NT2/D1 (cell line): ENCODE measurements at regions not wholly inside any gene's neighbourhood (a gene's known extent, or its start where the extent isn't known, plus 50 kb on each side); places are given as distances from the start of the nearest gene placed in this dataset.
A peak's percentile ranks its signal among the peaks of the same experiment; 100 is the strongest.
"Not testable (repeated sequence)": the region's sequence is repeated elsewhere in the genome, so short reads cannot be mapped to it uniquely, and the experiment has no call there.

Source experiments
- DNase-seq: peaks from one replicate; pipeline ENCODE4 v3.0.0-alpha.2; 2011; ENCODE audit warnings: low read depth, low spot score
- H3K27me3 ChIP-seq: 2 replicates; pipeline ENCODE4 v1.6.0; 2011; ENCODE audit warnings: mild to moderate bottlenecking; ENCODE audit not compliant: insufficient read length, insufficient read depth
- H3K36me3 ChIP-seq: 2 replicates; pipeline ENCODE4 v1.6.1; 2011; ENCODE audit warnings: mild to moderate bottlenecking, low read length, mixed read lengths; ENCODE audit not compliant: insufficient read depth, insufficient read length
- H3K4me1 ChIP-seq: 2 replicates; pipeline ENCODE4 v1.5.1; 2011; ENCODE audit not compliant: insufficient read depth, insufficient read length
- H3K4me3 ChIP-seq: 2 replicates; pipeline ENCODE4 v1.5.1; 2011; ENCODE audit warnings: low read depth; ENCODE audit not compliant: insufficient read length
- H3K9ac ChIP-seq: 2 replicates; pipeline ENCODE4 v1.6.0; 2011; ENCODE audit warnings: low read depth; ENCODE audit not compliant: insufficient read length
- H3K9me3 ChIP-seq: 2 replicates; pipeline ENCODE4 v1.5.1; 2011; ENCODE audit warnings: mild to moderate bottlenecking, low read length; ENCODE audit not compliant: insufficient read depth
- SUZ12 ChIP-seq: IDR thresholded peaks from 2 replicates; pipeline ENCODE4 v1.6.1; 2011; ENCODE audit not compliant: insufficient read length, insufficient read depth; ENCODE audit errors: extremely low read depth
- ZNF274 ChIP-seq: IDR thresholded peaks from 2 replicates; pipeline ENCODE4 v1.6.1; 2011; ENCODE audit warnings: mild to moderate bottlenecking, low read depth, low read length

DNA sequence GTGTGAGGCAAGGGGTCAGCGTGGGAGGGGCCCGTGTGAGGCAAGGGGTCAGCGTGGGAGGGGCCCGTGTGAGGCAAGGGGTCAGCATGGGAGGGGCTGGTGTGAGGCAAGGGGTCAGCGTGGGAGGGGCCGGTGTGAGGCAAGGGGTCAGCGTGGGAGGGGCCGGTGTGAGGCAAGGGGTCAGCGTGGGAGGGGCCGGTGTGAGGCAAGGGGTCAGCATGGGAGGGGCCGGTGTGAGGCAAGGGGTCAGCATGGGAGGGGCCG is 119.2 kb downstream of the SEPTIN14 start:
- not testable (repeated sequence) for H3K4me3 ChIP-seq

DNA sequence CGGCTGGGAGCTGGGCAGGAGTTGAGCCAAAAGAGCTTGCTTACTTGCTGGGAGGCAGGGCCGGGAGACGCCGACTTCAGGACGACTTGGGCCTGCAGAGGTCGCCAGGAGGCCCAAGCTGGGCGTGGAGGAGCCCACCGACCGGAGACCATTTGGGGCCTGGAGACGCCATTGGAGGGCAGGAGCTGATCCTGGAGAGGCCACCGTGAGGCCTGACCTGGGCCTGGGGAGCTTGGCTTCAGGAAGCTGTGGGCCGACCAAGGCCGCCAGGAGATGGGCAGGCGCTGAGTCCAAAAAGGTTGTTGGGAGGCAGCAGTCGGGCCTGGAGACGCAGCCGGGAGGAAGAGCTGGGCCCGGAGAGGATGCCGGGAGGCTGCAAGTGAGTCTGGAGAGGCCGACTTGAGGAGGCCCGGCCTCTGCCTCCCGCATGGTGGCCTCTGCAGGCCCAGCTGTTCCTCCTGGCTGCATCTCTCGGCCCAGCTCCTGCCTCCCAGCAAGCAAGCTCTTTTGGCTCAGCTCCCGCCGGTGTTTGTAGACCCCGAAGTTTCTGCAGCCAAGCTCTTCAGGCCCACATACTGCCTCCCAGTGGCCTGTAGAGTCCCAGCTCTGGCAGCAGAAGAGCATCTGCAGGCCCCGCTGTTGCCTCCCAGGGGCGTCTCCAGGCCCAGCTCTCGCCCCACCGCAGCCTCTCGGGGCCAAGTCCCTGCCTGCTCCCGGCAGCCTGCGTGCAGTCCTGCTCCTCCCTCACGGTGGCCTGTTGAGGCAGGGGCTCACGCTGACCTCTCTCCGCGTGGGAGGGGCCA is 119.7 kb downstream of the SEPTIN14 start:
- not testable (repeated sequence) for DNase-seq, H3K4me1 ChIP-seq, H3K9ac ChIP-seq, H3K27me3 ChIP-seq, H3K9me3 ChIP-seq, H3K4me3 ChIP-seq, H3K36me3 ChIP-seq

More for the DNA sequence above, 119.2 kb downstream of the SEPTIN14 start:
- not testable (repeated sequence) for H3K36me3 ChIP-seq, H3K9me3 ChIP-seq, H3K4me1 ChIP-seq, H3K9ac ChIP-seq, H3K27me3 ChIP-seq, DNase-seq

DNA sequence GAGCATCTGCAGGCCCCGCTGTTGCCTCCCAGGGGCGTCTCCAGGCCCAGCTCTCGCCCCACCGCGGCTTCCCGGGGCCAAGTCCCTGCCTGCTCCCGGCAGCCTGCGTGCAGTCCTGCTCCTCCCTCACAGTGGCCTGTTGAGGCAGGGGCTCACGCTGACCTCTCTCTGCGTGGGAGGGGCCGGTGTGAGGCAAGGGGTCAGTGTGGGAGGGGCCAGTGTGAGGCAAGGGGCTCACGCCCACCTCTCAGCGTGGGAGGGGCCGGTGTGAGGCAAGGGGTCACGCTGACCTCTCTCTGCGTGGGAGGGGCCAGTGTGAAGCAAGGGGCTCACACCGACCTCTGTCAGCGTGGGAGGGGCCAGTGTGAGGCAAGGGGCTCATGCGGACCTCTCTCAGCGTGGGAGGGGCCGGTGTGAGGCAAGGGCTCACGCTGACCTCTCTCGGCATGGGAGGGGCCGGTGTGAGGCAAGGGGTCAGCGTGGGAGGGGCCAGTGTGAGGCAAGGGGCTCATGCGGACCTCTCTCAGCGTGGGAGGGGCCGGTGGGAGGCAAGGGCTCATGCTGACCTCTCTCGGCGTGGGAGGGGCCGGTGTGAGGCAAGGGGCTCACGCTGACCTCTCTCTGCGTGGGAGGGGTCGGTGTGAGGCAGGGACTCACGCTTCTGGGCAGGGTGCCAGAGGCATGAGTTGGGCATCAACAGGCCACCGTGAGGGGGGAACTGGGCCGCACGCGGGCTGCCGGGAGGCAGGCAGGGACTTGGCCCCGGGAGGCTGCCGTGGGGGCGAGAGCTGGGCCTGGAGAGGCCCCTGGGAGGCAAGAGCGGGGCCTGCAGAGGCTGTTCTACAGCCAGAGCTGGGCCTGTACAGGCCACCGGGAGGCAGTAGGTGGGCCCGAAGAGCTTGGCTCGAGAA is 120.6 kb downstream of the SEPTIN14 start:
- not testable (repeated sequence) for H3K27me3 ChIP-seq, H3K4me1 ChIP-seq, H3K4me3 ChIP-seq, H3K9ac ChIP-seq, DNase-seq, H3K9me3 ChIP-seq, H3K36me3 ChIP-seq

DNA sequence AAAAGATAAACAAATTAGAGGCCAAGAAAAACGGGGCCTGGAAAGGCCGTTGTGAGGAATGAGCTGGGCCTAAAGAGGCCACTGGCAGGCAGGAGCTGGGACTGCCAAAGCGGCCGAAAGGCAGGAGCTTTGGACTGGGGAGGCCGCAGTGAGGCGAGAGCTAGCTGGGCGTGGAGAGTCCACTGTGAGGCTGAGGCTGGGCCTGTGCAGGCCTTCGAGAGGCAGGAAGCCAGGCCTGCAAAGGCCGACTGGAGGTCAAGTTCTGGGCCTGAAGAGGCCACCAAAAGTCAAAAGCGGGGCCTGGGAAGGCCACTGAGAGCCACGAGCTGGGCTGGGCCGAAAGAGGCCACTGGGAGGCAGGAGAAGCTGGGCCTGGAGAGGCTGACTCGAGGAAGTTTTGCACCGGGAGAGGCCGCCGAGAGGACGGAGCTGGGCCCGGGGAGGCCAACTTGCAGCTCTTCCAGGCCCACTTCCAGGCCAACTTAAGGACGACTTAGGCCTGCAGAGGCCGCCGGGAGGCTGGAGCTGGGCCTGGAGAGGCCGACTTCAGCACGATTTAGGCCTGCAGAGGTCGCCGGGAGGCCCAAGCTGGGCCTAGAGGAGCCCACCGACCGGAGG is 121.8 kb downstream of the SEPTIN14 start:
- not testable (repeated sequence) for H3K36me3 ChIP-seq, H3K27me3 ChIP-seq, H3K4me3 ChIP-seq, H3K4me1 ChIP-seq, H3K9me3 ChIP-seq, DNase-seq, H3K9ac ChIP-seq

DNA sequence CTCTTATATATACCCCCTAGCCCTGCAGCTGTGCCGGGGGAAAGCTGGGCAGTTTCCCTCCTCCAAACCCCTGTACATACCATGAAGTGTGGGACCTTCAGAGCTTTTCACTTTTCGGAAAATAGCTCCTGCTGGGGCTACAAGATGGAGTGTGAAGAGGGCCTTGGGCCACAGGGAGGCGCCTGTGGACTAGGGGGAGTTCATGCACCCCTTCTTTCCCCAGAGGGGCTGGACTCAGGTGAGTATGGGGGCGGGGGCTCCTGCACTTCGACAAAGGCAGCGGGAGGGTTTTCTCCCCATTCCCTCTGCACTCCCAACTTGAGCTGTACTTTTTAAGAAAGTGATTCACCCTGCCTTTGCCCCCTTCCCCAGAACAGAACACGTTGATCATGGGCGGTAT is 122.5 kb downstream of the SEPTIN14 start:
- DNase-seq, H3K4me3 ChIP-seq, H3K4me1 ChIP-seq, H3K27me3 ChIP-seq, H3K9ac ChIP-seq, H3K9me3 ChIP-seq, H3K36me3 ChIP-seq: not testable (repeated sequence)

DNA sequence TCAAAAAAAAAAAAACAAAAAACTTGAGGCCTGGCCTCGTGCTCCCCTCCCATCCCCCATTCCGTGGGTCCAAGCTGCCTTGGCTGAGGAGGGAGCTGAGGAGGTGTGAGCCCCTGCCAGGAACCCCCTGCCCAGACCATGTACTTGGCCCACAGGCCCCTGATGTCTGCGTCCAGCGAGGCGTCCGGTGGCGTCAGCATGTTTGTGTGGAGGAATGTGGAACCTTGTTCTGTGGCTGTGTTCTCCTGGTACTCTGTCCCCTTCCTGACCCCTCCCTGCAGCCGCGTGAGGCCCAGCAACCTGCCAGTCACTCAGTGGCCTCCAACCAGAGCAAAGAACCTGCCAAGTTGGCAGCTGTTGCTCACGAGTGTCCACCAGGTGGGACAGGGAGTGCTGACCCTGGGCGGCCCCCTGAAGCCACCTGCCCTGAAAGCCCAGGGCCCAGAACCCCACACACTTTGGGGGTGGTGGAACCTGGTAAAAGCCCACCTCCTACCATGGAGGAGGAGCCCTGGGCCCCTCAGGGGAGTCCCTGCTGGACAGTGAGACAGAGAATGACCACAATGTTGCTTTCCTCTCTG is 125.8 kb downstream of the SEPTIN14 start:
- H3K27me3 ChIP-seq, H3K36me3 ChIP-seq, H3K9ac ChIP-seq, H3K4me1 ChIP-seq, H3K4me3 ChIP-seq, H3K9me3 ChIP-seq, DNase-seq: not testable (repeated sequence)

DNA sequence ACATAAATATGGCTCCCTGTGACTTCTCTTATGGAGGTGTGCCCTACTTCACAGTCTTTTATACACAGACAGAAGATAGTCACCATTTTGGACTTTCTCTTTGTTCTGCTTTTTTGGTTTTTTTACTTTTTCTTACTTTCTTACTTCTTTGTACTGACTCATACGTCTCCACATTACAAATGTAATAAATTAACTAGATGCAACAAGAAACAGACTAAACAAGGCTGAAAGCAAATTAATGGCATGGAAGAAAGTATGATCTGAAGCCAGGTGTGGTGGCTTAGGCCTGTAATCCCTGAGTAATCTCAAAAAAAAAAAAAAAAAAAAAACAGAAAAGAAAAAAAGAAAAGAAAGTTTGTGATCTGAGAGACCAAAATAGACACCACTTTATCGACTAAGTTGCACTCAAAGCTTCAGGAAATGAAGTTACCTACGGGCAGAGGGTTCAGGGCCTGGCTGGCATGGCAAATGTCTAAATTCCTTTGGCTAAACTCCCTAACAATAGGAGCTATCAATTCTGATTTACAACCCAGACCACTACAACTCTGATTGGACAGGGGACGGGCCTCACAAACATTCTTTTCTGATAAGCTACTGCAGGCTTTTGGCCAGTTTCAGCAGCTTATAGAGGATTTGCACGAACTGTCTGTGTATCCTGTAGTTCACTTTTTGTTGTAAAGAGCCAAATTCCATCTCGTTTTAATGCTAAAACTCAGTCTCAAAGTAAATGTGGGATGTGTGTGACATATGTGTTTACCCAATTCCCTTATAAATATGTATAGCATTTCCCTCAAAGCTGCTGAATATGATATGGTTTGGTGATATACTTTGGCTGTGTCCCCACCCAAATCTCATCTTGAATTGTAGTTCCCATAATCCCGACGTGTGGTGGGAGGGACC is 129.1 kb downstream of the SEPTIN14 start:
- Histone ChIP-seq H3K27me3 (no peaks in the 10 kb centered on the region), H3K4me3 (no peak overlapping the region), H3K4me1 (peaks cover 3% of the 10 kb centered on the region), H3K9me3 (no peaks in the 10 kb centered on the region; the same call in 1 of the 2 replicates), H3K9ac (no peak overlapping the region), H3K36me3 (no peaks in the 10 kb centered on the region)
- TF ChIP-seq ZNF274 (no peak), SUZ12 (no peak)
- peak; percentile 33 for DNase-seq
